Left kidney (tissue), 1 donor: ENCODE measurements at regions not wholly inside any gene's neighbourhood (a gene's known extent, or its start where the extent isn't known, plus 50 kb on each side); places are given as distances from the start of the nearest gene placed in this dataset.
A peak's percentile ranks its signal among the peaks of the same experiment; 100 is the strongest.
"Not testable (repeated sequence)": the region's sequence is repeated elsewhere in the genome, so short reads cannot be mapped to it uniquely, and the experiment has no call there.

Experiments used
- DNase-seq: peaks from one replicate; pipeline ENCODE4 v3.0.0-alpha.2; 2013

- no peak for DNase-seq
Measured at GRCh38 chr9:109597496-109597895, 99.4 kb upstream of the PTPN3 start.

GRCh38 chr9:109599131-109599530, 101.0 kb upstream of the PTPN3 start:
- DNase-seq: no peak

- DNase-seq: no peak
Measured at GRCh38 chr9:109599711-109600110, 101.6 kb upstream of the PTPN3 start.

- no peak for DNase-seq
Measured at GRCh38 chr9:109600142-109600541, 102.0 kb upstream of the PTPN3 start.

- DNase-seq: no peak
Measured at GRCh38 chr9:109601181-109601580, 103.1 kb upstream of the PTPN3 start.

GRCh38 chr9:109602987-109603386, 104.9 kb upstream of the PTPN3 start:
- DNase-seq: no peak

- no peak for DNase-seq
Measured at GRCh38 chr9:109604131-109604530, 106.0 kb upstream of the PTPN3 start.

GRCh38 chr9:109604781-109605180, 106.7 kb upstream of the PTPN3 start:
- no peak for DNase-seq

- no peak for DNase-seq
Measured at GRCh38 chr9:109609060-109609459, 111.0 kb upstream of the PTPN3 start.

GRCh38 chr9:109616571-109617120, 118.5 kb upstream of the PTPN3 start:
- no peak for DNase-seq

- DNase-seq: no peak
Measured at GRCh38 chr9:109619310-109619709, 121.2 kb upstream of the PTPN3 start.

- DNase-seq: no peak
Measured at GRCh38 chr9:109624143-109624542, 126.0 kb upstream of the PTPN3 start.

- DNase-seq: no peak
Measured at GRCh38 chr9:109624896-109625295, 126.8 kb upstream of the PTPN3 start.

GRCh38 chr9:109627042-109627441, 128.9 kb upstream of the PTPN3 start:
- DNase-seq: no peak

GRCh38 chr9:109629615-109630014, 131.5 kb upstream of the PTPN3 start:
- DNase-seq: no peak

- no peak for DNase-seq
Measured at GRCh38 chr9:109632817-109633216, 134.7 kb upstream of the PTPN3 start.

GRCh38 chr9:109639674-109640579, 140.1 kb upstream of the PALM2AKAP2 start:
- peak; percentile 34 for DNase-seq

- peak; percentile 66 for DNase-seq
Measured at GRCh38 chr9:109640580-109641371, 139.2 kb upstream of the PALM2AKAP2 start.

- no peak for DNase-seq
Measured at GRCh38 chr9:109641372-109641659, 138.7 kb upstream of the PALM2AKAP2 start.

GRCh38 chr9:109652112-109652511, 127.9 kb upstream of the PALM2AKAP2 start:
- no peak for DNase-seq

- DNase-seq: no peak
Measured at GRCh38 chr9:109652971-109653370, 127.0 kb upstream of the PALM2AKAP2 start.

GRCh38 chr9:109653470-109653869, 126.5 kb upstream of the PALM2AKAP2 start:
- no peak for DNase-seq

GRCh38 chr9:109663978-109664377, 116.0 kb upstream of the PALM2AKAP2 start:
- not testable (repeated sequence) for DNase-seq
